ENCODE measurements at regions not wholly inside any gene's neighbourhood (a gene's known extent, or its start where the extent isn't known, plus 50 kb on each side); places are given as distances from the start of the nearest gene placed in this dataset.
A peak's percentile ranks its signal among the peaks of the same experiment; 100 is the strongest.

GRCh38 chr4:163623787-163624186 lies 129.3 kb downstream of the TMA16 start:
- DNase-seq: no peak

GRCh38 chr4:163624727-163625126 lies 130.2 kb downstream of the TMA16 start:
- DNase-seq: no peak

- DNase-seq: no peak
These were observed 136.8 kb downstream of the TMA16 start for GRCh38 chr4:163631288-163631687.

GRCh38 chr4:163638909-163639308 lies 144.4 kb downstream of the TMA16 start:
- DNase-seq: no peak

- no peak for DNase-seq
These were observed 155.1 kb downstream of the TMA16 start for GRCh38 chr4:163649557-163650091.

GRCh38 chr4:163651761-163652160 lies 157.3 kb downstream of the TMA16 start:
- DNase-seq: no peak

- no peak for DNase-seq
These were observed 160.1 kb downstream of the TMA16 start for GRCh38 chr4:163654621-163655020.

- no peak for DNase-seq
These were observed 166.1 kb downstream of the TMA16 start for GRCh38 chr4:163660636-163661035.

- DNase-seq: no peak
These were observed 168.3 kb downstream of the TMA16 start for GRCh38 chr4:163662768-163663167.

- no peak for DNase-seq
These were observed 169.2 kb downstream of the TMA16 start for GRCh38 chr4:163663454-163664225.

GRCh38 chr4:163665101-163665500 lies 170.6 kb downstream of the TMA16 start:
- no peak for DNase-seq

- DNase-seq: no peak
These were observed 171.2 kb downstream of the TMA16 start for GRCh38 chr4:163665521-163666331.

- DNase-seq: no peak
These were observed 171.9 kb downstream of the TMA16 start for GRCh38 chr4:163666332-163666873.

GRCh38 chr4:163672751-163673150 lies 178.3 kb downstream of the TMA16 start:
- DNase-seq: no peak

GRCh38 chr4:163673848-163674697 lies 179.6 kb downstream of the TMA16 start:
- no peak for DNase-seq

- peak; percentile 1 for DNase-seq
These were observed 184.7 kb downstream of the TMA16 start for GRCh38 chr4:163679189-163679588.

GRCh38 chr4:163680386-163681098 lies 186.1 kb downstream of the TMA16 start:
- no peak for DNase-seq

- peak; percentile 20 for DNase-seq
These were observed 186.8 kb downstream of the TMA16 start for GRCh38 chr4:163681208-163681821.

GRCh38 chr4:163688856-163689255 lies 194.4 kb downstream of the TMA16 start:
- DNase-seq: no peak

GRCh38 chr4:163693211-163693610 lies 198.7 kb downstream of the TMA16 start:
- no peak for DNase-seq

- no peak for DNase-seq
These were observed 199.3 kb downstream of the TMA16 start for GRCh38 chr4:163693776-163694175.

GRCh38 chr4:163694385-163694784 lies 199.9 kb downstream of the TMA16 start:
- no peak for DNase-seq

Measured in NCI-H1092 treated with DMSO at 0.1 percent for 48 hours (cell line).